ENCODE measurements at regions not wholly inside any gene's neighbourhood (a gene's known extent, or its start where the extent isn't known, plus 50 kb on each side); places are given as distances from the start of the nearest gene placed in this dataset.

DNA sequence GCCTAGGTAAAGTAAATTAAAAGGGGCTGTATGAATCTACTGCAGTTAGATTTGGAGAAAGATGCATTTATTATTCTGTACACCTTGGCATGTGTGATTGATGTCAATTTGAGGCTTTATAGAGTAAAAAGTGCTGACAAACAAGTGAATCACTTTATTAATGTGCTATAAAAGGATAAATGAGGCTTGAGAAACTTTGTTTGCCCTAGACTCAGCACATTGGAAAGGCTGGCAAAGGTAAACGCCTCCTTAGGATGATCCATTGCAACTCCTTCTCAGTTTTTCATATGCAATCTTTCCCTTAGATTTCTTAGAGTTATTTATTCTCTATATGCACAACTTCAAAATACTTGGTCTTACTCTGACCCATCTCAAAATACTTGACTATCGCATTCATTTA, 369.0 kb downstream of the HINT1 start:
- no peak for TF ChIP-seq FOSL1 (IDR thresholded peaks at IDR 0.05; ENCODE audit: low read depth)
- TF ChIP-seq JUND (IDR thresholded peaks at IDR 0.05) = no peak
- no peak for TF ChIP-seq CBX3 (IDR thresholded peaks at IDR 0.05; ENCODE audit: low read depth)
- no peak for TF ChIP-seq SRF (IDR thresholded peaks at IDR 0.05; ENCODE audit: low read depth)
- no peak for TF ChIP-seq ZNF274 (IDR thresholded peaks at IDR 0.05; ENCODE audit: low read depth, low read length)
- no peak for TF ChIP-seq ATF3 (IDR thresholded peaks at IDR 0.05)
- no peak for TF ChIP-seq CTCF (IDR thresholded peaks at IDR 0.05 in 2 of 3, conservative IDR thresholded peaks at IDR 0.05 in 1 of 3; ENCODE audit: borderline replicate concordance in 1 of 3, insufficient read depth in 1 of 3, low read depth in 2 of 3, low read length in 2 of 3)
- no peak for TF ChIP-seq POLR2AphosphoS5 (IDR thresholded peaks at IDR 0.05; ENCODE audit: low read depth, low read length)
- TF ChIP-seq CEBPB (IDR thresholded peaks at IDR 0.05; ENCODE audit: low read depth) = no peak
- Histone ChIP-seq H3K79me2 (ENCODE audit: insufficient read depth, low read length) (no peaks in the 10 kb centered on the region), H3K4me2 (ENCODE audit: low read length) (no peak overlapping the region), H4K20me1 (ENCODE audit: insufficient read depth) (no peaks in the 10 kb centered on the region), H3K9me3 (ENCODE audit: control insufficient read depth in 1 of 2, insufficient read depth in 1 of 2, low read depth in 1 of 2, low read length in 2 of 2) (peaks cover 0 to 6% of the 10 kb centered on the region in 2 experiments; a peak in 1 of 4 replicates), H3K4me1 (ENCODE audit: control insufficient read depth in 1 of 2, insufficient read depth in 2 of 2, low read length in 2 of 2) (no peaks in the 10 kb centered on the region), H2AFZ (ENCODE audit: low read depth, low read length, poor library complexity, severe bottlenecking) (no peak overlapping the region), H3K27ac (ENCODE audit: low read depth, low read length) (no peak overlapping the region), H3K36me3 (ENCODE audit: control insufficient read depth in 1 of 2, insufficient read depth in 2 of 2, low read length in 2 of 2) (no peaks in the 10 kb centered on the region), H3K27me3 (ENCODE audit: insufficient read depth, low read length) (no peaks in the 10 kb centered on the region), H3K9me2 (ENCODE audit: insufficient read depth) (no peaks in the 10 kb centered on the region), H3K4me3 (replicated peaks in 1 of 2; ENCODE audit: low read depth in 1 of 2, low read length in 2 of 2) (no peak overlapping the region), H3K9ac (ENCODE audit: low read length) (no peak overlapping the region)
- ATAC-seq (no peak), DNase-seq (ENCODE audit: low read depth, low spot score) (no peak)
- POLR2A ChIA-PET = no interaction called here
- CTCF ChIA-PET = no interaction called here
- no TSS peak for BruUV-seq (replicated peaks)
- RAD21 ChIA-PET (ENCODE audit: low non-redundant PET in 1 of 2, low total read pairs in 2 of 2, uncharacterized antibody in 2 of 2, unreplicated experiment in 2 of 2) = no interaction called here
- intact Hi-C loops (cut with micrococcal nuclease) = no loop called here

DNA sequence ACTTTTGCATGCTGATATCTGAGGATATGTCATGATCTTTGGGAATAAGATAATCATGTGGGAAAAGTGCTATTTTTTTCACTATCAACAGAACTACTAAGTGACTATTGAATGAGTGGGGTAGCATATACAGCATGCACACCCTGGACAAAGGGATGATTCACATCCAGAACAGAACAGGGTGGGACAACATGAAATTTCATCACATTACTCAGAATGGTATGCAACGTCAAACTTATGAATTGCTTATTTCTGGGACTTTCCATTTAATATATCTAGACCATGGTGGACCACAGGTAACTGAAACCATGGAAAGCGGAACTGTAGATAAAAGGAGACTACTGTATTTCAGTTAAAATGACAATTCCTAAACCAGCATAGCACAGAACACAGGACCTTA, 370.0 kb downstream of the HINT1 start:
- Histone ChIP-seq H3K9ac (ENCODE audit: low read length) (no peak overlapping the region), H2AFZ (ENCODE audit: low read depth, low read length, poor library complexity, severe bottlenecking) (no peak overlapping the region), H3K27me3 (ENCODE audit: insufficient read depth, low read length) (no peaks in the 10 kb centered on the region), H3K79me2 (ENCODE audit: insufficient read depth, low read length) (no peaks in the 10 kb centered on the region), H3K36me3 (ENCODE audit: control insufficient read depth in 1 of 2, insufficient read depth in 2 of 2, low read length in 2 of 2) (no peaks in the 10 kb centered on the region), H3K27ac (ENCODE audit: low read depth, low read length) (no peak overlapping the region), H3K4me2 (ENCODE audit: low read length) (no peak overlapping the region), H3K4me3 (replicated peaks in 1 of 2; ENCODE audit: low read depth in 1 of 2, low read length in 2 of 2) (no peak overlapping the region), H3K4me1 (ENCODE audit: control insufficient read depth in 1 of 2, insufficient read depth in 2 of 2, low read length in 2 of 2) (no peaks in the 10 kb centered on the region), H3K9me3 (ENCODE audit: control insufficient read depth in 1 of 2, insufficient read depth in 1 of 2, low read depth in 1 of 2, low read length in 2 of 2) (peaks cover 0 to 6% of the 10 kb centered on the region in 2 experiments; a peak in 1 of 4 replicates), H3K9me2 (ENCODE audit: insufficient read depth) (no peaks in the 10 kb centered on the region), H4K20me1 (ENCODE audit: insufficient read depth) (no peaks in the 10 kb centered on the region)
- DNase-seq (ENCODE audit: low read depth, low spot score) (no peak), ATAC-seq (no peak)
- TF ChIP-seq RAD21 (IDR thresholded peaks at IDR 0.05; ENCODE audit: low read depth) = no peak
- no peak for TF ChIP-seq ELF1 (IDR thresholded peaks at IDR 0.05; ENCODE audit: borderline replicate concordance, low read depth)
- TF ChIP-seq EGR1 (IDR thresholded peaks at IDR 0.05; ENCODE audit: low read depth) = no peak
- no peak for TF ChIP-seq CEBPB (IDR thresholded peaks at IDR 0.05; ENCODE audit: low read depth)
- TF ChIP-seq FOSL1 (IDR thresholded peaks at IDR 0.05; ENCODE audit: low read depth) = no peak
- TF ChIP-seq POLR2AphosphoS5 (IDR thresholded peaks at IDR 0.05; ENCODE audit: low read depth, low read length) = no peak
- TF ChIP-seq SIN3A (IDR thresholded peaks at IDR 0.05; ENCODE audit: low read depth) = no peak
- no peak for TF ChIP-seq YY1 (IDR thresholded peaks at IDR 0.05; ENCODE audit: extremely low read depth, insufficient replicate concordance, low read depth, low read length)
- TF ChIP-seq, protein P1, sequence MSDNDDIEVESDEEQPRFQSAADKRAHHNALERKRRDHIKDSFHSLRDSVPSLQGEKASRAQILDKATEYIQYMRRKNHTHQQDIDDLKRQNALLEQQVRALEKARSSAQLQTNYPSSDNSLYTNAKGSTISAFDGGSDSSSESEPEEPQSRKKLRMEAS (IDR thresholded peaks at IDR 0.05) = no peak
- no peak for TF ChIP-seq SRF (IDR thresholded peaks at IDR 0.05; ENCODE audit: low read depth)
- no peak for TF ChIP-seq TCF7L2 (IDR thresholded peaks at IDR 0.05; ENCODE audit: borderline replicate concordance, extremely low read depth, insufficient read depth, insufficient read length)
- no peak for TF ChIP-seq EZH2 (IDR thresholded peaks at IDR 0.05)
- ChIA-PET POLR2A (no interaction called here), CTCF (no interaction called here), RAD21 (ENCODE audit: low non-redundant PET in 1 of 2, low total read pairs in 2 of 2, uncharacterized antibody in 2 of 2, unreplicated experiment in 2 of 2) (no interaction called here)
- intact Hi-C loops (cut with micrococcal nuclease) = no loop called here
- no TSS peak for BruUV-seq (replicated peaks)

Data from HCT116 (cell line).